ENCODE measurements at regions not wholly inside any gene's neighbourhood (a gene's known extent, or its start where the extent isn't known, plus 50 kb on each side); places are given as distances from the start of the nearest gene placed in this dataset.

- no peaks in the 10 kb centered on the region for H3K79me2 ChIP-seq (ENCODE audit: insufficient read depth, low read length)
- H3K27me3 ChIP-seq (ENCODE audit: insufficient read depth, low read length, poor library complexity): peaks cover 9% of the 10 kb centered on the region
- no peak overlapping the region for H3K9ac ChIP-seq (ENCODE audit: low read depth, low read length)
- H3K27ac ChIP-seq (ENCODE audit: low read length): no peak overlapping the region
- DNase-seq (no peak), ATAC-seq (ENCODE audit: insufficient read depth, low read depth) (no peak)
- no peak overlapping the region for H3K4me2 ChIP-seq (ENCODE audit: insufficient read depth, low read length)
- H3K36me3 ChIP-seq (ENCODE audit: insufficient read depth, low read length): no peaks in the 10 kb centered on the region
- no peak overlapping the region for H3K4me3 ChIP-seq (ENCODE audit: low read depth in 1 of 2, low read length in 2 of 2)
- H3K4me1 ChIP-seq (ENCODE audit: insufficient read depth, low read length): no peaks in the 10 kb centered on the region
- TF ChIP-seq EZH2 (IDR thresholded peaks at IDR 0.05; ENCODE audit: borderline replicate concordance, low read depth, low read length, severe bottlenecking) (no peak), CTCF (IDR thresholded peaks at IDR 0.05; ENCODE audit: borderline replicate concordance, extremely low read depth, low read length, poor library complexity, severe bottlenecking) (no peak)
- no peaks in the 10 kb centered on the region for H4K20me1 ChIP-seq (ENCODE audit: insufficient read depth, low read length)
- H3K9me3 ChIP-seq (ENCODE audit: insufficient read depth, low read length, severe bottlenecking): no peaks in the 10 kb centered on the region
- no peak overlapping the region for H2AFZ ChIP-seq (ENCODE audit: low read depth, low read length)
These were observed 75.5 kb upstream of the GATA6 start for GRCh38 chr18:22093731-22094357.

- no peaks in the 10 kb centered on the region for H3K79me2 ChIP-seq (ENCODE audit: insufficient read depth, low read length)
- no peaks in the 10 kb centered on the region for H4K20me1 ChIP-seq (ENCODE audit: insufficient read depth, low read length)
- peaks cover 9% of the 10 kb centered on the region for H3K27me3 ChIP-seq (ENCODE audit: insufficient read depth, low read length, poor library complexity)
- no peak overlapping the region for H3K27ac ChIP-seq (ENCODE audit: low read length)
- TF ChIP-seq EZH2 (IDR thresholded peaks at IDR 0.05; ENCODE audit: borderline replicate concordance, low read depth, low read length, severe bottlenecking): no peak
- TF ChIP-seq CTCF (IDR thresholded peaks at IDR 0.05; ENCODE audit: borderline replicate concordance, extremely low read depth, low read length, poor library complexity, severe bottlenecking): no peak
- H3K4me2 ChIP-seq (ENCODE audit: insufficient read depth, low read length): no peak overlapping the region
- H3K4me3 ChIP-seq (ENCODE audit: low read depth in 1 of 2, low read length in 2 of 2): no peak overlapping the region
- H3K9ac ChIP-seq (ENCODE audit: low read depth, low read length): no peak overlapping the region
- no peaks in the 10 kb centered on the region for H3K36me3 ChIP-seq (ENCODE audit: insufficient read depth, low read length)
- DNase-seq (no peak), ATAC-seq (ENCODE audit: insufficient read depth, low read depth) (no peak)
- no peak overlapping the region for H2AFZ ChIP-seq (ENCODE audit: low read depth, low read length)
- H3K9me3 ChIP-seq (ENCODE audit: insufficient read depth, low read length, severe bottlenecking): no peaks in the 10 kb centered on the region
- no peaks in the 10 kb centered on the region for H3K4me1 ChIP-seq (ENCODE audit: insufficient read depth, low read length)
These were observed 75.0 kb upstream of the GATA6 start for GRCh38 chr18:22094358-22094734.

GRCh38 chr18:22098563-22098989 lies 70.8 kb upstream of the GATA6 start:
- Histone ChIP-seq H2AFZ (ENCODE audit: low read depth, low read length) (no peak overlapping the region), H4K20me1 (ENCODE audit: insufficient read depth, low read length) (no peaks in the 10 kb centered on the region), H3K4me3 (ENCODE audit: low read depth in 1 of 2, low read length in 2 of 2) (no peak overlapping the region), H3K27me3 (ENCODE audit: insufficient read depth, low read length, poor library complexity) (peaks cover 14% of the 10 kb centered on the region), H3K36me3 (ENCODE audit: insufficient read depth, low read length) (no peaks in the 10 kb centered on the region), H3K9ac (ENCODE audit: low read depth, low read length) (no peak overlapping the region), H3K4me2 (ENCODE audit: insufficient read depth, low read length) (no peak overlapping the region), H3K9me3 (ENCODE audit: insufficient read depth, low read length, severe bottlenecking) (no peaks in the 10 kb centered on the region), H3K4me1 (ENCODE audit: insufficient read depth, low read length) (no peaks in the 10 kb centered on the region), H3K27ac (ENCODE audit: low read length) (no peak overlapping the region), H3K79me2 (ENCODE audit: insufficient read depth, low read length) (no peaks in the 10 kb centered on the region)
- TF ChIP-seq CTCF (IDR thresholded peaks at IDR 0.05; ENCODE audit: borderline replicate concordance, extremely low read depth, low read length, poor library complexity, severe bottlenecking) (no peak), EZH2 (IDR thresholded peaks at IDR 0.05; ENCODE audit: borderline replicate concordance, low read depth, low read length, severe bottlenecking) (no peak)
- ATAC-seq (ENCODE audit: insufficient read depth, low read depth) (no peak), DNase-seq (no peak)
